Choroid plexus epithelial cell (primary cell): ENCODE measurements at regions not wholly inside any gene's neighbourhood (a gene's known extent, or its start where the extent isn't known, plus 50 kb on each side); places are given as distances from the start of the nearest gene placed in this dataset.
A peak's percentile ranks its signal among the peaks of the same experiment; 100 is the strongest.

Source experiments
- DNase-seq: peaks from one replicate; pipeline ENCODE4 v3.0.0-alpha.2; 2010; ENCODE audit warnings: low read depth
- H3K4me3 ChIP-seq: 2 replicates; pipeline ENCODE4 v1.5.1; 2011; ENCODE audit warnings: low read depth, mild to moderate bottlenecking, control low read depth, low read length, moderate library complexity
- CTCF ChIP-seq: conservative IDR thresholded peaks from 2 replicates; pipeline ENCODE4 v1.5.1; 2011; ENCODE audit warnings: low read depth, mild to moderate bottlenecking, control low read depth, inconsistent platforms, low read length, moderate library complexity

GRCh38 chr2:189379287-189379630 lies 62.0 kb upstream of the WDR75 start:
- no peak overlapping the region for H3K4me3 ChIP-seq
- DNase-seq = peak; percentile 72
- no peak for TF ChIP-seq CTCF

- no peak overlapping the region for H3K4me3 ChIP-seq
- TF ChIP-seq CTCF = no peak
- peak; percentile 30 for DNase-seq
Measured at GRCh38 chr2:189379731-189380261, 61.5 kb upstream of the WDR75 start.

GRCh38 chr2:189382668-189383067 lies 58.6 kb upstream of the WDR75 start:
- DNase-seq = no peak
- TF ChIP-seq CTCF = no peak
- H3K4me3 ChIP-seq = no peak overlapping the region

- DNase-seq = no peak
- TF ChIP-seq CTCF = no peak
- no peak overlapping the region for H3K4me3 ChIP-seq
Measured at GRCh38 chr2:189386741-189387140, 54.5 kb upstream of the WDR75 start.

GRCh38 chr2:189391201-189391600 lies 50.1 kb upstream of the WDR75 start:
- H3K4me3 ChIP-seq = no peak overlapping the region
- DNase-seq = no peak
- TF ChIP-seq CTCF = no peak
